Activated CD8-positive, alpha-beta T cell treated with anti-CD3 and anti-CD28 coated beads for 36 hours (primary cell): ENCODE measurements at regions not wholly inside any gene's neighbourhood (a gene's known extent, or its start where the extent isn't known, plus 50 kb on each side); places are given as distances from the start of the nearest gene placed in this dataset.

Experiments
- ATAC-seq: fragments of 200-7000 bp; cut with Tn5 transposase; one replicate; pipeline ENCODE4 v1.10.0; 2021; ENCODE audit warnings: mild to moderate bottlenecking, moderate library complexity
- CTCF ChIA-PET: fragments of 350-600 bp; sonication (Branson Sonifier 250); formaldehyde crosslinking; loops from one replicate; lab custom pipeline; 2021; ENCODE audit warnings: antibody characterized with exemption; lab: Charles Lee
- POLR2A ChIA-PET: fragments of 350-600 bp; sonication (Branson Sonifier 250); formaldehyde crosslinking; loops from one replicate; lab custom pipeline; 2021; ENCODE audit warnings: antibody characterized with exemption; lab: Charles Lee
- DNase-seq: peaks from one replicate; pipeline ENCODE4 v3.0.0-alpha.2; 2020
- H3K27ac Mint-ChIP-seq: one replicate; pipeline ENCODE4 v1.8.0; 2021; ENCODE audit warnings: mild to moderate bottlenecking, mixed read lengths
- H3K27me3 Mint-ChIP-seq: one replicate; pipeline ENCODE4 v1.8.0; 2021; ENCODE audit warnings: mixed read lengths
- H3K36me3 Mint-ChIP-seq: one replicate; pipeline ENCODE4 v1.8.0; 2021; ENCODE audit warnings: low read depth, mixed read lengths
- H3K4me1 Mint-ChIP-seq: one replicate; pipeline ENCODE4 v1.8.0; 2021; ENCODE audit warnings: low read depth, mixed read lengths
- H3K4me3 Mint-ChIP-seq: one replicate; pipeline ENCODE4 v1.8.0; 2021; ENCODE audit warnings: mild to moderate bottlenecking, moderate library complexity, mixed read lengths
- H3K9me3 Mint-ChIP-seq: one replicate; pipeline ENCODE4 v1.8.0; 2021; ENCODE audit warnings: mixed read lengths
- intact Hi-C: fragments of 100-400 bp; cut with micrococcal nuclease; formaldehyde crosslinking; loops from one replicate; pipeline ENCODE4 v1.10.0; 2022
- TF ChIP-seq, protein P1 (sequence below): fragments of 200-600 bp; IDR thresholded peaks from one replicate; pipeline ENCODE4 v1.8.0; 2022; ENCODE audit warnings: antibody characterized with exemption, mild to moderate bottlenecking

DNA sequence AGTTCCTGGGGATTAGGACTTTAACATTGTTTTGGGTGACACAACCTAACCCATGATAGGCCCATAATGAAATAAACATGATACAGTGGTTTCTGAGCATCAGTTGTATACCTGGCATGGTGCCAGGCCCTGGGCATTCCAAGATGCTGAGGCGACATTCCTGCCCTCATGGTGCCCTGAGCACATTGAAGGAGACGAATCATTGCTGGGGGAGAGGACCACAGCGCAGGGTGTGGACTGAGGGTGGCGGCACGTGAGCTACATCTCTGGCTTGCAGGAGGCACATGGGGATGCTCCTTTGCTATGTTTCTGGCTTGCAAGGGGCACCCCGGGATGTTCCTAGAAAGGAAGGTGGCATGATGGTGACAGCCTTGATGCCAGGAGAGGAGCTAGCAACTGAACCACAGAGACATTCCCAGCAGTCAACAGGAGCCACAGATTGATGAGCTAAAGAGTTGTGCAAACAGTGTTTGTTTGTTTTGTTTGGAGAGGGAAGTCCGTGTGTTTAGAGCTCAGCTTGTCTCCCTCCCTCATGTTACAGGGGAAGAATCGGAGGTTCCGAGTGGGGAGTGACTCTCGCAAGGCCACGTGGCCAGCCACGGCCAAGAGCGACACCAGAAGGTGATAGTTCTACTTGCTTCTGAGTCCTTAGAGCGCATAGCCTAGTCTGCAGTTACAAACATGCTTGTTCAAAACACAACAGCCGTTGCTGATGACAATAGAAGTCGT, 106.4 kb downstream of the MIAT start:
- Mint-ChIP-seq H3K27me3 (no peaks in the 10 kb centered on the region), H3K27ac (no peak overlapping the region), H3K36me3 (peaks cover 25% of the 10 kb centered on the region), H3K9me3 (peaks cover 6% of the 10 kb centered on the region), H3K4me3 (no peak overlapping the region), H3K4me1 (peaks cover 13% of the 10 kb centered on the region)
- POLR2A ChIA-PET: no interaction called here
- TF ChIP-seq, protein P1, sequence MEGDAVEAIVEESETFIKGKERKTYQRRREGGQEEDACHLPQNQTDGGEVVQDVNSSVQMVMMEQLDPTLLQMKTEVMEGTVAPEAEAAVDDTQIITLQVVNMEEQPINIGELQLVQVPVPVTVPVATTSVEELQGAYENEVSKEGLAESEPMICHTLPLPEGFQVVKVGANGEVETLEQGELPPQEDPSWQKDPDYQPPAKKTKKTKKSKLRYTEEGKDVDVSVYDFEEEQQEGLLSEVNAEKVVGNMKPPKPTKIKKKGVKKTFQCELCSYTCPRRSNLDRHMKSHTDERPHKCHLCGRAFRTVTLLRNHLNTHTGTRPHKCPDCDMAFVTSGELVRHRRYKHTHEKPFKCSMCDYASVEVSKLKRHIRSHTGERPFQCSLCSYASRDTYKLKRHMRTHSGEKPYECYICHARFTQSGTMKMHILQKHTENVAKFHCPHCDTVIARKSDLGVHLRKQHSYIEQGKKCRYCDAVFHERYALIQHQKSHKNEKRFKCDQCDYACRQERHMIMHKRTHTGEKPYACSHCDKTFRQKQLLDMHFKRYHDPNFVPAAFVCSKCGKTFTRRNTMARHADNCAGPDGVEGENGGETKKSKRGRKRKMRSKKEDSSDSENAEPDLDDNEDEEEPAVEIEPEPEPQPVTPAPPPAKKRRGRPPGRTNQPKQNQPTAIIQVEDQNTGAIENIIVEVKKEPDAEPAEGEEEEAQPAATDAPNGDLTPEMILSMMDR: no peak
- ATAC-seq (no peak), DNase-seq (no peak)
- CTCF ChIA-PET: interaction anchor here (1.5 to 1.6 kb wide), 2 partner anchors 17 to 84 kb away, joined by 3 read pairs; no protein-coding TSS in a partner anchor
- intact Hi-C loops: no loop called here

DNA sequence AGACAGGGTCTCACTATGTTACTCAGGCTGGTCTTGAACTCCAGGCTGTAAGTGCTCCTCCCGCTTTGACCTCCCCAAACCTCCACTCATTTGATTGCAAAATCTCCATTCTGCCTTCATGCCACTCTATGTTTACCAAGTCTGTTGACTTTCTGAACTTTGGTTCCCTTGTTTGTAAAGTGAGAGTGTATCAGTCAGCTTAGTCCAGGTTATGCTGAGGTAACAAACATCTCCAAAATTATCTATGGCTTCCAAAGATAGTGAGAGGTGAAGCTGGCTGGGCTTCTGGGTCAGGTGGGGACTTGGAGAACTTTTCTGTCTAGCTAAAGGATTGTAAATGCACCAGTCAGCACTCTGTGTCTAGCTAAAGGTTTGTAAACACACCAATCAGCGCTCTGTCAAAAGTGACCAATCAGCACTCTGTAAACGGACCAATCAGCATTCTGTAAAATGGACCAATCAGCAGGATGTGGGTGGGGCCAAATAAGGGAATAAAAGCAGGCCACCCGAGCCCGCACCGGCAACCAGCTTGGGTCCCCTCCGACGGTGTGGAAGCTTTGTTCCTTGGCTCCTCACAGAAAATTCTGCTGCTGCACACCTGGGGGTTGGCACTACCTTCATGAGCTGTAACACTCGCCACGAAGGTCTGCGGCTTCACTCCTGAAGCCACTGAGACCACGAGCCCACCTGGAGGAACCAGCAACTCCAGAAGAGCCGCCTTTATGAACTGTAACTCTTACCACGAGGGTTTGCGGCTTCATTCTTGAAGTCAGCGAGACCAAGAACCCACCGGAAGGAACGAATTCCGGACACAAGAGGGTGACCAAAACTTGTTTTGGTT, 109.3 kb downstream of the MIAT start:
- H3K9me3 Mint-ChIP-seq: peaks cover 6% of the 10 kb centered on the region
- CTCF ChIA-PET: interaction anchor here (1.2 kb wide), 1 partner anchor 8 kb away, joined by 5 read pairs; no protein-coding TSS in a partner anchor
- intact Hi-C loops: no loop called here
- H3K36me3 Mint-ChIP-seq: peaks cover 25% of the 10 kb centered on the region
- no peak for ATAC-seq
- no peak overlapping the region for H3K4me3 Mint-ChIP-seq
- H3K27ac Mint-ChIP-seq: no peak overlapping the region
- peaks cover 14% of the 10 kb centered on the region for H3K4me1 Mint-ChIP-seq
- peak; percentile 16 for DNase-seq
- POLR2A ChIA-PET: interaction anchor here (0.6 kb wide), 1 partner anchor 428 kb away, joined by 3 read pairs; no protein-coding TSS in a partner anchor
- no peaks in the 10 kb centered on the region for H3K27me3 Mint-ChIP-seq
- TF ChIP-seq, protein P1: no peak

DNA sequence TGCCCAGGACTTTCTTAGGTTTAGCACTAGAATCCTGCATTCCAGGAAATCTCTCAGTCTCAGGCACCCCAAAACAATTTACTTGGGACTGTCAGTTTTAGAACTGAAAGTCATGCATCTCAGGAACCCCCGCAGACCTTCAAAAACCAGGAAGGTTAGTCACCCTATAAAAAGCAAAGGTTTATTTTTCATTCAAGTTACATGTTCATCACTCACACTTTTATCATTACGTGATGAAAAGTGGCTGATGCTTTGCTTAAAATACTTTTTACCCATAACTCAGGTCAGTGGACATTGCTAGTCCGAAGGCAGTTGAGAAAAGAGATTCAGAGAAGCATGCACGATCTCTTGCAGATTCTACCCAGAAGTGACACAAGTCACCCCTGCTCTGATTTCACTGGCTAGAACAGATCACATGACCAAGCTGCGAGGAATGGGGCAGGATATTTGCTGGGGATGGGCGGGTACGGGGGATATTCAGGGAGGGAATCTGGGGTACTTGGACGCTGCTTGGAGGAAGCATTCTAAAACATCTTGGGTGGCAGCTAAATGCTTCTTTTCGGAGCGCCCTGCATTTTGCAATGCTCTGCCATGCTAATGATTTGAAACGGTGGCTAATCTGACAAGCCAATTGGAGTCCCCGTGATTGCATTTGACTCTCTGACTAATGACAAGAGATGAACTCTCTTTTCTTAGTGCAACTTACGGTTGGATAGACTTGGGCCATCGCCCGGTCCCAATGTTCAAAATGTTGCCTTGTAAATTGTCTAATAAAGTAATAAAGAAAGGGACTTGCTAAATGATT, 110.2 kb downstream of the MIAT start:
- H3K36me3 Mint-ChIP-seq: peaks cover 24% of the 10 kb centered on the region
- CTCF ChIA-PET: interaction anchor here (1.2 kb wide), 1 partner anchor 9 kb away, joined by 5 read pairs; no protein-coding TSS in a partner anchor
- no peak overlapping the region for H3K27ac Mint-ChIP-seq

DNA sequence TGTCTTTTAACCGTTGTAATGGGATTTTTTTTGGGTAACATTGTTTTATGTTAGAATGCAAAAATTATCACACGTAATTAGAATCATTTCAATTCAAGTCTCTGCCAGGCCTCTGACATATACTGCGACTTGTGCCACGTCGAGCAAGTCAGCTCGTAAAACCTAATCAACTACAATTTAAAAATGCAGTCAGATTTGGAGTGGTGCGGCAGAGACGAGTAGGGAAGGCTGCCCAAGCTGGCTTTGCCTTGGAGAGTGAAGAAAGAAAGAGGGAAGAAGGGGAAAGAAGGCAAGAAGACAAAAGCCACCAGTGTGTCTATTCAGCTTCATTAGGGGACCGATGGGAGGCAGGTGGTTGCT, 110.7 kb downstream of the MIAT start:
- CTCF ChIA-PET: interaction anchor here (1.1 kb wide), 1 partner anchor 9 kb away, joined by 3 read pairs; no protein-coding TSS in a partner anchor
- H3K27ac Mint-ChIP-seq: no peak overlapping the region
- peaks cover 21% of the 10 kb centered on the region for H3K36me3 Mint-ChIP-seq

More for the DNA sequence above, 110.2 kb downstream of the MIAT start:
- no peak overlapping the region for H3K4me3 Mint-ChIP-seq
- peaks cover 14% of the 10 kb centered on the region for H3K4me1 Mint-ChIP-seq
- DNase-seq: no peak
- TF ChIP-seq, protein P1: no peak
- ATAC-seq: no peak
- no peaks in the 10 kb centered on the region for H3K27me3 Mint-ChIP-seq
- POLR2A ChIA-PET: no interaction called here
- intact Hi-C loops: no loop called here
- H3K9me3 Mint-ChIP-seq: peaks cover 6% of the 10 kb centered on the region

More for the DNA sequence above, 110.7 kb downstream of the MIAT start:
- DNase-seq (no peak), ATAC-seq (no peak)
- intact Hi-C loops: no loop called here
- Mint-ChIP-seq H3K27me3 (no peaks in the 10 kb centered on the region), H3K4me1 (peaks cover 14% of the 10 kb centered on the region), H3K4me3 (no peak overlapping the region), H3K9me3 (peaks cover 6% of the 10 kb centered on the region)
- TF ChIP-seq, protein P1: no peak
- POLR2A ChIA-PET: interaction anchor here (0.6 kb wide), 1 partner anchor 162 kb away, joined by 3 read pairs; no protein-coding TSS in a partner anchor
